Adrenal gland (tissue), 5 donors: ENCODE measurements at regions not wholly inside any gene's neighbourhood (a gene's known extent, or its start where the extent isn't known, plus 50 kb on each side); places are given as distances from the start of the nearest gene placed in this dataset.

Experiments used
- POLR2A ChIP-seq, 2 donors: fragments of 450-650 bp; IDR thresholded peaks; one replicate each; pipeline ENCODE4 v1.6.1; 2017; ENCODE audit warnings: antibody characterized with exemption in 2 of 2, mild to moderate bottlenecking in 2 of 2, moderate library complexity in 1 of 2
- TF ChIP-seq, protein P1 (sequence below), 6 experiments: fragments of 450-650 bp in 4 of 6; fragments of 200-600 bp in 2 of 6; sonication (generic) in 1 of 6; IDR thresholded peaks; 1 replicate in 5 of 6; 2 replicates in 1 of 6; pipeline versions ENCODE4 v1.5.1 to v1.8.0; 2016 to 2021; ENCODE audit warnings: antibody characterized with exemption in 6 of 6, mild to moderate bottlenecking in 2 of 6, moderate library complexity in 1 of 6
- donor health status: DM: no; HTN: no; CAD: no.

DNA sequence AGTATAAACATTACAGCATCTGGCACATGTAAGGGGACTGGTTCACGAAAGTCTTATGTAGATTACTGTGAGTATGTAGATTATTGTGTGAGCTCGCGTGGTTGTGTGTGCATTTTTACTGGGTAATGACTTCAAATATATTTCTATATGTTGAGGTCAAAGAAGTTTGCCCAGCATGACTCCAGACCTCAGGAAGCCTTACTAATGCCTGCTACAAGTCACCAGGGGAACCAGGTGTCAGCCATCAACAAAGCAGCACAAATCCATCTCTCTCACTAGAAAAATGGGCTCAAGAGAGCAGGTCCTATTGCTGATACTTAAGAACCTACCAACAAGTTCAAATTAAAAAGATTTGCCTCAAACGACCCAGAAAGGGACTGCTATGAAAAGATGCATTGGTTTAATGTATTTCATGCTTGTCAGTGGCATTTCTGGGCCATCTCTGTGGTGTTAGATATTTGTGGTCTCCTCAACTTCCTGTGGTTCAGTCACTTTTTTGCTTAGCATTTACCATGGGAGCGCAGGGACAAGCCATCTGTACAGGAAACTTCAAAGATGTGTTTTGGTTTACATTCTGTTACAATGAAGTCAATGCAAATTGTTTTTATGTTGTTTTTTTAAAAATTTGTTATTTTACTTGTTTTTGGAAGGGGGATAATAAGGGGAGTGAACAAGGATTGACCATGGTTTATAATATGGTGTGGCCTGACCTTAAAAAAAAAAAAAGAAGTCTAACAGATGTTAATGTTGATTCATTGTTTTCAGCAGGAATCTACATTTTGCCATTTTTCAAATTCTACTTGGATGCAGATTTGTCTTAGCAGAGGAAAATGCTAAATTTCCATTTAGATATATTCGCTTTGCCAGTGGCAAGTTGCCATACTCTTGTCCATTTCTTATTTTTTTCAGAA is 172.1 kb upstream of the ADAMTS9 start:
- TF ChIP-seq, protein P1, sequence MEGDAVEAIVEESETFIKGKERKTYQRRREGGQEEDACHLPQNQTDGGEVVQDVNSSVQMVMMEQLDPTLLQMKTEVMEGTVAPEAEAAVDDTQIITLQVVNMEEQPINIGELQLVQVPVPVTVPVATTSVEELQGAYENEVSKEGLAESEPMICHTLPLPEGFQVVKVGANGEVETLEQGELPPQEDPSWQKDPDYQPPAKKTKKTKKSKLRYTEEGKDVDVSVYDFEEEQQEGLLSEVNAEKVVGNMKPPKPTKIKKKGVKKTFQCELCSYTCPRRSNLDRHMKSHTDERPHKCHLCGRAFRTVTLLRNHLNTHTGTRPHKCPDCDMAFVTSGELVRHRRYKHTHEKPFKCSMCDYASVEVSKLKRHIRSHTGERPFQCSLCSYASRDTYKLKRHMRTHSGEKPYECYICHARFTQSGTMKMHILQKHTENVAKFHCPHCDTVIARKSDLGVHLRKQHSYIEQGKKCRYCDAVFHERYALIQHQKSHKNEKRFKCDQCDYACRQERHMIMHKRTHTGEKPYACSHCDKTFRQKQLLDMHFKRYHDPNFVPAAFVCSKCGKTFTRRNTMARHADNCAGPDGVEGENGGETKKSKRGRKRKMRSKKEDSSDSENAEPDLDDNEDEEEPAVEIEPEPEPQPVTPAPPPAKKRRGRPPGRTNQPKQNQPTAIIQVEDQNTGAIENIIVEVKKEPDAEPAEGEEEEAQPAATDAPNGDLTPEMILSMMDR (IDR thresholded peaks at IDR 0.05): no peak
- no peak for TF ChIP-seq POLR2A (IDR thresholded peaks at IDR 0.05)
